NB4 (cell line): ENCODE measurements at regions not wholly inside any gene's neighbourhood (a gene's known extent, or its start where the extent isn't known, plus 50 kb on each side); places are given as distances from the start of the nearest gene placed in this dataset.

ENCODE experiments used
- DNase-seq: peaks from one replicate; pipeline ENCODE4 v3.0.0; 2010; ENCODE audit warnings: low read depth
- H3K4me3 ChIP-seq: one replicate; pipeline ENCODE4 v1.5.1; 2011; ENCODE audit warnings: mild to moderate bottlenecking, low read depth, low read length, moderate library complexity
- CTCF ChIP-seq: IDR thresholded peaks from one replicate; pipeline ENCODE4 v1.5.1; 2012; ENCODE audit warnings: low read depth, low read length
- MYC ChIP-seq: IDR thresholded peaks from 2 replicates; pipeline ENCODE4 v1.6.1; 2011; ENCODE audit warnings: low read depth, low read length
- POLR2A ChIP-seq: IDR thresholded peaks from 2 replicates; pipeline ENCODE4 v1.6.1; 2011; ENCODE audit warnings: mild to moderate bottlenecking; ENCODE audit not compliant: insufficient read length; ENCODE audit errors: extremely low read depth
- TF ChIP-seq, protein P1 (sequence below): IDR thresholded peaks from 2 replicates; pipeline ENCODE4 v1.6.1; 2011; ENCODE audit warnings: low read depth, low read length

DNA sequence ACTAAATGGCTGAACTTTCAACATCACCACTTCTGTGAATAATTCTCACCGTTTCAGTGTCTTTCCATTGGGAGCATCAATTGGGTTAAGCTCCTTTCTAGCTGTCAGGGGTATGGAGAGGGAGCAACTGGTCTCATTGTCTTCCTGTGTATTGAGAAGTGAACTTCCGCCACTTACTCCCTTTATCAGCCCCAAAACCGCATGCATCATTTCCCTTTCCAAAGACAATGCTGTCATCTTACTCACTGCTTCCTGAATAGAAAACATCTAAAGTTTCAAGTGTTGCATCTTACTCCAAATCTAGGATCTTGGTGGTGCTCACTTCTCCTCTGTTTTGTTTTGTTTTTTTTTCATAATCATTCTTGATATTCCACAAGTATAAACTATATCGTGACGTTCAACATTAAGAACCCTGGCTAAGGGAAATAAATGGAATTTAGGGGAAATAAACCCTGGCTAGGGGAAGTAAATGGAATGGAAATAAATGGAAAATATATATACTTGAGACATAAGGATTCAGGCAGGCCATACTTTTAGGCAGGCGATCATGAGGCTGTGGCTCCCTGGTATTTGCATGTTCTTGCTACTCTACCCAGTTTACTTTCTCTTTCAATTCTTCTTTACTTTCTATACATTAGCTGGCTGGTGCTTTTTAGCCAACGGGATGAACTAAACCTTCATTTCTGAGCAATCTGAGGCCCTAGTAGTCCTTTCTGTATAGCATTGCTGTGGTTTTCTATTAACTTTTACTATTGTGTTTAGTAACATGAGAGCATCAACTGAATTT lies 371.9 kb downstream of the BMPER start:
- no peak overlapping the region for H3K4me3 ChIP-seq
- no peak for TF ChIP-seq MYC
- TF ChIP-seq POLR2A, result no peak
- no peak for TF ChIP-seq CTCF
- TF ChIP-seq, protein P1, sequence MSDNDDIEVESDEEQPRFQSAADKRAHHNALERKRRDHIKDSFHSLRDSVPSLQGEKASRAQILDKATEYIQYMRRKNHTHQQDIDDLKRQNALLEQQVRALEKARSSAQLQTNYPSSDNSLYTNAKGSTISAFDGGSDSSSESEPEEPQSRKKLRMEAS, result no peak
- peak; percentile 57 for DNase-seq

- no peak overlapping the region for H3K4me3 ChIP-seq
- no peak for DNase-seq
- TF ChIP-seq MYC (no peak), POLR2A (no peak), CTCF (no peak)
- TF ChIP-seq, protein P1, result no peak
These were observed 372.5 kb downstream of the BMPER start for GRCh38 chr7:34277803-34278199.

DNA sequence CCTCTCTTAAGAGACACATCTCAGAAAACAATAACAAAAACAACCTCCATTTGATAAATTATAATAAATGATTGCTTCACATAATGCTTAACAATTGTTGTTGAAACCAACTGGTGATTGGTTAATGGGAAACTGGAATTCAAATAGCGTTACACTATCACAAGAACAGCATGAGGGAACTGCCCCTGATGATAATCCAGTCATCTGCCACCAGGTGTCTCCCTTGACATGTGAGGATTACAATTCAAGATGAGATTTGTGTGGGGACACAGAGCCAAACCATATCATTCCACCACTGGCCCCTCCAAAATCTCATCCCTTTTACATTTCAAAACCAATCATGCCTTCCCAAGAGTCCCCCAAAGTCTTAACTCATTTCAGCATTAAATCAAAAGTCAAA lies 375.9 kb downstream of the BMPER start:
- peak; percentile 28 for DNase-seq
- H3K4me3 ChIP-seq, result no peak overlapping the region
- peak; percentile 13 for TF ChIP-seq CTCF
- TF ChIP-seq, protein P1, result no peak
- no peak for TF ChIP-seq POLR2A
- no peak for TF ChIP-seq MYC

DNA sequence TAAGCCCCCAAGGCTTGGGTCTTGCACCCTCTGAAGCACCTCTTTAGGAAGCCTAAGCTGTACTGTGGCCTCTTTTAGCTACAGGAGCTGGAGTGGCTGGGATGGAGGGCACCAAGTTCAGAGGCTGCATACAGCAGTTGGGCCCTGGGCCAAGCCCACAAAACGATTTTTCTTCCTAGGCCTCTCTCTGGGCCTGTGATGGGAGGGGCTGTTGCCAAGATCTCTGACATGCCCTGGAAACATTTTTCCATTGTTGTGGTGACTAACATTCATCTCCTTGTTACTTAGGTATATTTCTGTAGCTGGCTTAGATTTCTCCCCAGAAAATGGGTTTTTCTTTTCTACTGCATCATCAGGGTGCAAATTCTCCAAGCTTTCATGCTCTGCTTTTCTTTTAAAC lies 375.7 kb upstream of the NPSR1 start:
- no peak for DNase-seq

GRCh38 chr7:34296663-34297062 lies 361.4 kb upstream of the NPSR1 start:
- no peak overlapping the region for H3K4me3 ChIP-seq
- DNase-seq, result no peak
- TF ChIP-seq MYC (no peak), CTCF (no peak), POLR2A (no peak)
- TF ChIP-seq, protein P1, result no peak

More for the DNA sequence above, 375.7 kb upstream of the NPSR1 start:
- TF ChIP-seq MYC, result no peak
- no peak overlapping the region for H3K4me3 ChIP-seq

DNA sequence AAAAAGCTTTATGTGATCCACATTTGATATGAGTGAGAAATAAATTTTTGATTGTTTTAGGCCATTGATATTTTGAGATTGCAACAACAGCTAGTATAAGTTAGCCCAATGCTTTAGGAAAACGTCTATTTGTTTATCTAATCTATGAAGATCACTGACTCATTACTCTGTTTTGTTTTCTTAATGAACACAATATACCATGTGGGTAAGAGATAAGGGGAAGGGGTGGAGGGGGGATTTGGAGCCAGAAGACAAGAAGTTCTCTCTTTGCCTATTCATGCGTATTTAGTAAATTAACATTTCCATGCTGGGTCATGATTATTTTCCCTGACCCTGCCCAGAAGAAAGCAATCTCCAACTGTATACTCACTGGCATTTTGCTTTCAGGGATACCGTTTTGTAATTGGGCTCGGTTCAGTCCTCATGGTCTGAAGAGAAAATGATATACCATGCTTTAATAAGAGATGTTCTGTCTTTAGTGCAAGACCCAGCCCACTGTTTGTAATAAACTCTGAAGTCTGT lies 359.5 kb upstream of the NPSR1 start:
- no peak overlapping the region for H3K4me3 ChIP-seq
- TF ChIP-seq MYC, result no peak
- TF ChIP-seq CTCF, result no peak
- TF ChIP-seq, protein P1, result no peak
- TF ChIP-seq POLR2A, result no peak
- no peak for DNase-seq
